Activated CD4-positive, CD25-positive, alpha-beta regulatory T cell (primary cell): ENCODE measurements at regions not wholly inside any gene's neighbourhood (a gene's known extent, or its start where the extent isn't known, plus 50 kb on each side); places are given as distances from the start of the nearest gene placed in this dataset.
A peak's percentile ranks its signal among the peaks of the same experiment; 100 is the strongest.

Experiments used
- DNase-seq, 4 experiments: peaks; one replicate each; lab custom pipeline; 2025; lab: John Stamatoyannopoulos, UW

DNA sequence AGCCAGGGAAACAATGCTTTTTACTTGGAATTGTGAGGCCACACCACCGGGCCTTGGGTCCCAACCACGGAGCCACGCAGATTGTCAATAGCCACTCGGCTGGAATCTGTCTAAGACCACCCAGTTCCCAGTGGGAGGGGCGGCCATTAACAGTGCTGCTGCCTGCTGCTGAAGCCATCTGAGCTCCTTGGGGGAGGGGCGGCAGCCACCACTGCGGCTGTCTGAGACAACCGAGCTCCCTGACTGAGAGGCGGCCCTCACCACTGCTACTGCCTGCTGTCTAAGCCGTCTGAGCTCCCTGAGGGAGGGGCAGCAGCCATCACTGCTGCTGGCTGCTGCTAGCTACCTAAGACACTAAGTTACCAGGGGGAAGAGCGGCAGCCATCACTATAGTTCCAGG, 64.3 kb downstream of the DMRTA2 start:
- no peak for DNase-seq

DNA sequence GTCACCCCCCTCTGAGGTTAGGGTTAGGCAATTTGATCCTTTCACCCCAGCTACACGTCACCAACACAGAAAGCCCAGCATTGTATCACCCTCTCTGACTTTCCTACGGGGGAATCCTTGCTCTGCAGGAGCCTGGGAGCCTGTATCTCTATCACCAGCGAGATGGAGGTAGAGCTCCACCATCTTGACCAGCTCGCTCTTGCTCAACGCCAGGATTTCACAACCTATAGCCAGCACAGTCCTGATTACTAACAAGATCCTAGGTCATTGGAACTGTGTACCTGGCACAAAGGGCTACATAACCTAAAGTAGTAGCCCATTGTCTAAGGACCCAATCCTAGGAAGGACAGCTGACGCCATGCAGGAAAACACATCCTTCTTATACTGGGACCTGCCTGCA, 66.1 kb downstream of the DMRTA2 start:
- DNase-seq = no peak

GRCh38 chr1:50354813-50355212, 68.4 kb downstream of the DMRTA2 start:
- DNase-seq = no peak

GRCh38 chr1:50352428-50352827, 70.8 kb downstream of the DMRTA2 start:
- no peak for DNase-seq

DNA sequence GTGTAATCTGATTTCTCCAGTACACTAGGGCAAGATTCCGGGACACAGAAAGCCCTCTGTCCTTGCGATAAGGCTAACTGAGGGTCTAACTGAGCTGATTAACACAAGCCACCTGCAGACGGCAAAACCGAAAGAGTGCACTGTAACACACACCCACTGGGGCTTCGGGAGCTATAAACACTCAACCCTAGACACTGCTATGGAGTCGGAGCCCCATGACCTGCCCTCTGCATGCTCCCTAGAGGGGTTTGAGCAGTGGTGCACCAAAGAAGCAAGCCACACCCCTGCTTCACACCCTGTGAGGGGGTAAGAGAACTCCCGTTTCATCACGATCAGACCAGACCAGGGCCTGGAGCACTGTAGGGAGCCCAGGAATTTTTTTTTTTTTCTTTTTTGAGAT, 72.4 kb downstream of the DMRTA2 start:
- DNase-seq = no peak

DNA sequence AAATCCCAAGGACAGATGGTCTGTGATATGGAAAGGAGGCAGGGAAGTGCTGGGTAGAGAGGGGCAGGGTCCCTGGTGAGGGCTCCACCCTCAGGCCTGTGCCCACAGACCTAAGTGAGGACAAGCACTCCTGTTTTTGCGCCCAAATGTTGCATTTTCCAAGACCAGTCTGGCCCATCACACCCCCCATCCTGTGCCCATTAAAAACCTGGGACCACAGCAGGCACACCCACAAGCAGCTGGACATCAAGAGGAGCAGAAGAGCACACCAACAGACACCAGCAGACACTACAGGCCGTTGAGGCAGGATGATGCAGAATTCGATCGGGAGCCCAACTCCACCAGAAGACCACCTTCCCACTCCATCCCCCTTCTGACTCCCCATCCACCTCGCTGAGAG, 72.8 kb downstream of the DMRTA2 start:
- no peak for DNase-seq

DNA sequence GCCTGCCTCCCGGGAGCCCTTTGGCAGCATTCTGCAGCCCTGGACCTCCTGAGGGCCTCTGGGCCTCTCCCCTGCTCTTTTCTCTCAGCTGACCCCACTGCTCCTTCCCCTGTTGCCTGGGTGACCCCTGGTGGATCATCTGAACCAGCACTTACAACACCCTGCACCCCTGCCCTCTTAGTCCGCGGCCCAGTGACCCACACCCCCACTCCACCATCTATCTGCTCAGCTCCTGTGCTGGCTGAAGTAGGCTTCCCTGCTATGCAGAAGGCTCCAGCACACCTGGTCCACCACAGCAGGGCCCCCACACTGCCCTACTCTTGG, 74.0 kb downstream of the DMRTA2 start:
- DNase-seq = no peak

GRCh38 chr1:50348449-50349241, 74.6 kb downstream of the DMRTA2 start:
- DNase-seq = no peak

- DNase-seq = no peak
Measured at GRCh38 chr1:50347933-50348332, 75.3 kb downstream of the DMRTA2 start.

- no peak for DNase-seq
Measured at GRCh38 chr1:50346621-50347020, 76.6 kb downstream of the DMRTA2 start.

DNA sequence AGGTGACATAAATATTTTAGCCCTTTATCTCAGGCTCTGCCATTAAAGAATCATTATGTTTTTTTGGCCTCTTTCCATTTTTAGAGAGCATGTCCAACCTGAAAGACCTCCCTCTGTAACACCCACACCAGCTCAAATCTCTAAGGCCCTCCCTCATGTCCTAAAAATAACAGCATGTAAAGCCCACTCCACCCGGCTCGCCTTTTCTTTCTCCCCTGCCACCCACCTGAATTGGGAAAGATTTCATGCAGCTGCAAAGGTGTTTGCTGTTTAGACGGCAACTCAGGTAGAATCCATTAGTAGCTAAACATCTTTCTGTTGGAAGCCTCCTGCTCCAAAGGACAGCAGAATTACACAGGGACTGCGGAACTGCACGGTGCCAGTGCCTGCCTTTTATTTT, 79.9 kb downstream of the DMRTA2 start:
- no peak for DNase-seq

GRCh38 chr1:50342525-50342924, 80.7 kb downstream of the DMRTA2 start:
- DNase-seq = no peak

DNA sequence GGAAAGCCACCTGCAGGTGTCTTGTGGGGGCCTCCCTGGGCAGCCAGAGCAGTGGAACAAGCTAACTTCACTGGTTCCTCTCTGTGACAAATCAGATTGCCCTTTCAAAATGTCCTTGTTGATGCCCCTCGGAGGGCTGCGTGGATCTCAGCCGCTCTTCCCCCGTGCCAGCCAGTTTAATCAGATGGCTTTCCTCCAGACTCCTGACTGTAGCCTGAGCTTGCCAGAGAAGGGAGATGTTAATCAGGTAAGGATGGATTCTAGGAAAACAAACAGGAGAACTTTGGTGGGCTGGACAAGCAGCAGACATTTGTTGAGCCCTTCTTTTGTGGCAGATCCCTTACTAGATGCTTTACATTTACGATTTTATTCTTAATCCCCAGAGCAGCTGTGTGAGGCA, 88.2 kb downstream of the DMRTA2 start:
- no peak for DNase-seq

DNA sequence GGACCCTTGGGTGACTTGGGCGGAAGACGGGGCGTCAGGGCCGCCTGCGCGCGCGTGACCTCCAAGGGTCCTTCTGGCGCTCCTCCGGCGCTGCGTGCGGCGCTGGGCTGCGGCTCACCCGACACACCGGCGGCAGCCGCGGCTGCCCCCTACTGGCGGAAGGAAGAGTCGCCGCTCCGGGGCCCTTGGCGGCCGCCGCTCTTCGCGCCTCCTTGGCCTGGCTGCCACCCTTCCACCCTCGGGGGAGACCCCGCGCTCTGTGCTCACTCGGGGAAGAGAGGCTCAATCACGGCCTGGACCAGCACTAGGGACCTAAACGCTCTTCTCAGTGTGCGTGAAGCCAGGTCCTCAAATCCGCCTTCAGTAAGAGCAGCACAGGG, 89.7 kb downstream of the DMRTA2 start:
- peak in 1 of 4 experiments; percentile 15 for DNase-seq

- no peak for DNase-seq
Measured at GRCh38 chr1:50332941-50333594, 90.2 kb downstream of the DMRTA2 start.

DNA sequence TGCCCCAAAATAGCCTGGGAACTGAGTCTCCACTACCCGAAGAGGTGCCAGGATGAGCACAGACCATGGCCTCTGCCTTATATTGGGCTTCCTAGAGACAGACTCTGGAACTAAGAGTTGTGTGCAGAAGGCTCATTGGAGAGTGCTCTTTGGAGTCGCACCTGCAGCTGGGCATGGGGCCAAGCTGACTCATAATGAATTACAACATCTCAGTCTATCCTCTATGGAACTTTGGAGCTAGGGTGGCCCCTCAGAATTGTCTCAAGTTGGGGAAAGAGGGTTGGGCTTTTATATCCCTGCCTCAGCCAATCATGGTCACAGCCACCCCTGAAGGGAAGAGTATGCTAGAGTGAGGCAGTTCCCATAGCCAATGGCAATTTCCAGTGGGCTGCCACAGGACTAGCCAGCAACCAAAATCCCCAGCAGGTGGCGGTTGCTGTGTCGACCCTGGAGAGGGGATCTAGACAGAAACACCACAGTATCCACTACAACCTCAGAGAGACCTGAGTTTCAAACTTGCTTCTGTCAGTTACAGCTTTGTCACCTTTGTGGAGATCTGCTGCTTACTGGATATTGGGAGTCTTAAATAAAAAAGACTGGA, 93.8 kb downstream of the DMRTA2 start:
- no peak for DNase-seq

DNA sequence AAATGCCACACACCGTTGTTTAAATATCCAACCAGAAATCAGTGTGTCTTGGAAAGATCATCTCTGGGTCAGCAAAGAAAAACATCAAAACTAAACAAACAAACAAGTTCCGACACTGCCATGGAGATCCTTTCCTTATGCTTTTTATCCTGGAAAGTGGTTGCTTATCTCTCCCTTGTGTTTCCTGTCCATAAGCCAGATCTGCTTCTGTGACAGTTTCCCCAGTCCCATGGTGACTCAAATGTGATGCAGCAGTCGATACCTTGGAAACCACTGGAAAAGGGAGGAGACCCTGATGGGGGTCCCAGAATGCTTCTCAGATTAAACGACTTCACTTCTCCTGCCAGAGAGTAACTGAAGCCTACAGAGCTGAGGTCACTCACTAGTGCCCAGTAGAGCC, 94.7 kb downstream of the DMRTA2 start:
- DNase-seq = no peak

DNA sequence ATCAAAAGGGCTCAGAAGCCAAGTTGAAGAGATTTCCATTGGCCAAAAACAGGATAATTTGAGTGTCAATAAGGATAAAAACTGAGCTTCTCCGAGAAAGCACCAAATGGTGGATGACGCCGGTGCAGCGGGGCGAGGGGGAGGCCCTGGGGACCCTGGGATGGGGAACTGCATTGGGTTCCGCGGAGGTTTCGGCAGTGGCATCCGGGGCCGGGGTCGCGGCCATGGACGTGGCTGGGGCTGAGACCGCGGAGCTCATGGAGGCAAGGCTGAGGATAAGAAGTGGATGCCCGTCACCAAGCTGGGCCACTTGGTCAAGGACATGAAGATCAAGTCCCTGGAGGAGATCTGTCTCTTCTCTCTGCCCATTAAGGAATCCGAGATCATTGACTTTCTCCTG, 97.2 kb downstream of the DMRTA2 start:
- no peak for DNase-seq

- no peak for DNase-seq
Measured at GRCh38 chr1:50322579-50322978, 100.7 kb downstream of the DMRTA2 start.

DNA sequence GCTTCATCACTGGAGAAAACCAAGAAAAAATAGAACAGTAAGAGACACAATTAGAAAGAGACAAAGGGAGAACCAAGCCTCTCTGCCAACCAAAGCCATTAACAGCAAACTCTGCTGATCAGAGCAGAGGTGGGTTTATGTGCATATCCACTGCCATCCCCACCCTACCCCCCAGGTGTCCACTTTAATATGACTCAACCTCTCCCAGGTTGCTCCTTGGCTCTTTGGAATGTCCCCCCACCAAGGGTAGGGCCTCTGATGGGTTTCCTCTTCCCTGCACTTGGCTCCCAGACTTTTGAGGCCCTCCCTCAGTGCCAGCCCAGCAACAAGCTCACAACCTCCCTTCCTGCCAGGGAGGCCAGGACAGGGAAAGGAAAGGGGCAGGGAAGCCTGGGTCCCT, 104.8 kb downstream of the DMRTA2 start:
- DNase-seq = no peak

- DNase-seq = no peak
Measured at GRCh38 chr1:50308878-50309277, 114.4 kb downstream of the DMRTA2 start.

DNA sequence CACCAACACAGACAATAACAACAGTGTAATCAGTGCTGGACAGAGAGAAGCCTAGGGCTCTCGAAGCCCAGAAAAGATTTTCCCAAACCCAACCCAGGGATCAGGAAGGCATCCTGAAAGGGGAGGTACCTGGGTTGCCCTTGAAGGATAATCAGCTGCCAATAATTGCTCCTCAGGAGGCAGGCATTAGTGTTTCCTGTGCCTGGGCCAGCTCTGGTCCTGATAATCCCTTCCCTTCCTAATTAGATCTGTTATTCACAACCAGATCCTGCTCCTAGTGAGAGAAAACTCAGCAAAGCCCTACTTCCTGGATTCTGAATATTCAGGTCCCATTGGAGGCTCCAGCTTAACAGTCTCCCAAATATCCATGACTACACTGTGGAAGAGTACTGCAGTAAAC, 117.4 kb downstream of the DMRTA2 start:
- DNase-seq = no peak

DNA sequence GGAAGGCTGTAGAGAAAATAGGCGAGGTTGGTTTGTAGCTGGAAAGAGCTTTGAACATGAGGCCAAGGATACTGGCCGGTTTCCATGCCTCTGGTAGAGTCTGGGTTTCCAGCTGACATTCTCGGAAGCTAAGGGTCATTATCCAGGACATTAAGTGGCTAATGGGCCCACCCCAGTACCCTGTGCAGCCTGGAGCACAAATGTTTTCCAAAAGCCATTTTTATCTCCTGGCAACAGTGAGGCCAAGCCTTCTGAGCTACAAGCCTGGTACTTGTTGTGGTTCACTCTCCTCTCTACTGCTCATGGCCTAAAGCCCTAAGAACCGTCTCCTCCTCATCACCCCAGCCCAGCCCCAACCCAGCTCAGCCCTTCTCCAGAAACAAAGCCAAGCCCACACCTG, 122.9 kb downstream of the DMRTA2 start:
- no peak for DNase-seq

DNA sequence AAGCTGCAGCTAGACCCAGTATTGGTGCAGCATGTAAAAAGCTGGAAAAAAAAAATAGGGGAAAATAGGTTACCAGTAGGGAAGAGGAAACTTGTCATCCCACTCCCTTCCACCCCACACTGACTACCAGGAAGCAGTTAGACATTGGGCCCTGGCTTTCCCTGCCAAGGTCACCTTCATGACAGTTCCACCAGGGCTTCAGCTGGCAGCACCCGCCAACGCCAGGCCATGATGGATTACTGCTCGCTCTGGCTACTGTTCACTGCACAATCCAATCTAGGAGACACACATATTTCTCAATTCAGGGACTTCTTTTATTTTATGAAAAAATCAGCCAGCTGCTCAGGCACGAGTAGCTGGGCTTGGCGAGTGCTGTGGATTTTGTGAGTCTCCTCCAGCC, 127.7 kb downstream of the DMRTA2 start:
- DNase-seq = no peak
